ENCODE measurements at regions not wholly inside any gene's neighbourhood (a gene's known extent, or its start where the extent isn't known, plus 50 kb on each side); places are given as distances from the start of the nearest gene placed in this dataset.

DNA sequence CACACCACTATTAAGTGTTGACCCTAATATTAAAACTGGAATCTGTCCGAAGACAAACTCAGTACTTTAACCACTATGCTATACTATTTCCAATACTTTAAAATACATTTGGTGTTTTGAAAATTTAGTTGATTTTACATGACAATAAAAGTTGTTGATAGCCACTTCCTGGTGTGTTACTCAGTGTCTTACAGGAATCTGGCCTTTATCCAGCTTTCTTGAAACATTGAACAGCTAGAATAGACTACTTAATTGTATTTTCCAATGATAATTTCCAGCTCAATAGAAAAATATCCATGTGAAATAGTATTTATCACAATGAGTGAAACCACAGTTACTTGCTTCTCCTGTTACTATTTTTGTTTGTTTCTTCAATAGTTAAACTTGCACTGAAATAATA lies 369.6 kb upstream of the ADGRL4 start:
- CTCF ChIA-PET = no interaction called here

DNA sequence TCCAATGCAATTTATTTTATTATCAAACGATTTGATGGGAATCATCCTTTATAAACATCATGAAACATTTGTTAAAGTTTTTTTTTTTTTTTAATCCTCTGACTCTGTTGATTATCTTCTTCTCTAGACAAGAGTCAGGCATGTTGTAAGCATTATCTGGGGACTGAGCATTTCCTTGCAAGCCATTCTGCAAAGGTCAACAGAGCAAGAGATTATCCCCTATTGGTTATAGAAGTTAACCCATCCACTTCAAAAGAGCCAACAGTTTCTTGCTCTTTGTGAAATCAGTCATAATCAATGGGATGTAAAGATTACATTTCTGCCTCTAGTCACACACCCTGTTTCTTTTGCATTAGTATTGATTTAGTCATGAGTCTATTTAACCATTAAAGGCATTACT lies 368.8 kb upstream of the ADGRL4 start:
- ChIA-PET CTCF (no interaction called here), POLR2A (no interaction called here)
- Mint-ChIP-seq H3K4me3 (no peak overlapping the region), H3K27me3 (no peaks in the 10 kb centered on the region), H3K9me3 (no peaks in the 10 kb centered on the region), H3K27ac (no peak overlapping the region), H3K36me3 (ENCODE audit: low read depth) (no peaks in the 10 kb centered on the region), H3K4me1 (no peaks in the 10 kb centered on the region)
- DNase-seq = no peak
- ATAC-seq (ENCODE audit: low read depth) = no peak
- TF ChIP-seq, protein P1, sequence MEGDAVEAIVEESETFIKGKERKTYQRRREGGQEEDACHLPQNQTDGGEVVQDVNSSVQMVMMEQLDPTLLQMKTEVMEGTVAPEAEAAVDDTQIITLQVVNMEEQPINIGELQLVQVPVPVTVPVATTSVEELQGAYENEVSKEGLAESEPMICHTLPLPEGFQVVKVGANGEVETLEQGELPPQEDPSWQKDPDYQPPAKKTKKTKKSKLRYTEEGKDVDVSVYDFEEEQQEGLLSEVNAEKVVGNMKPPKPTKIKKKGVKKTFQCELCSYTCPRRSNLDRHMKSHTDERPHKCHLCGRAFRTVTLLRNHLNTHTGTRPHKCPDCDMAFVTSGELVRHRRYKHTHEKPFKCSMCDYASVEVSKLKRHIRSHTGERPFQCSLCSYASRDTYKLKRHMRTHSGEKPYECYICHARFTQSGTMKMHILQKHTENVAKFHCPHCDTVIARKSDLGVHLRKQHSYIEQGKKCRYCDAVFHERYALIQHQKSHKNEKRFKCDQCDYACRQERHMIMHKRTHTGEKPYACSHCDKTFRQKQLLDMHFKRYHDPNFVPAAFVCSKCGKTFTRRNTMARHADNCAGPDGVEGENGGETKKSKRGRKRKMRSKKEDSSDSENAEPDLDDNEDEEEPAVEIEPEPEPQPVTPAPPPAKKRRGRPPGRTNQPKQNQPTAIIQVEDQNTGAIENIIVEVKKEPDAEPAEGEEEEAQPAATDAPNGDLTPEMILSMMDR (IDR thresholded peaks at IDR 0.05) = no peak
- intact Hi-C loops (cut with micrococcal nuclease) = no loop called here

More for the DNA sequence above, 369.6 kb upstream of the ADGRL4 start:
- Mint-ChIP-seq H3K4me1 (no peaks in the 10 kb centered on the region), H3K27me3 (no peaks in the 10 kb centered on the region), H3K9me3 (no peaks in the 10 kb centered on the region), H3K27ac (no peak overlapping the region), H3K4me3 (no peak overlapping the region), H3K36me3 (ENCODE audit: low read depth) (no peaks in the 10 kb centered on the region)
- POLR2A ChIA-PET = no interaction called here
- DNase-seq = no peak
- TF ChIP-seq, protein P1 (IDR thresholded peaks at IDR 0.05) = no peak
- no peak for ATAC-seq (ENCODE audit: low read depth)
- intact Hi-C loops (cut with micrococcal nuclease) = no loop called here

DNA sequence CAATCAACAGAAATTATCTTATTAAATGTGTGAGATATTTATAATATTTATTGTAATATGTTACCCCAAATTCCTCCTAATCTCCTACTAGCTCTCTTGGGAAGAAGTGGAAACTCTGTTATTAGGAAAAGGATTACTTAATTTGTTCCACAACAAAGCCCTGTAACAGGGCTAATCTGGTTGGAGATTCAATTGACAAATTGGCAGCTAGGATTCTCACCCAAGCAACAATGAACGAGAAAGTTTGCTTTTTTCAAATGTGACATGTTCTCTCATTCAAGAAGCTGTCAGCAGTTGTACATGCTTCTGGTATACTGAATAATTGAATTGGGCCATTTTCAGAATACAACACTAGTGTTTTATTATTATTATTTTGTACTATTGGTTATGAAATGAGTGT lies 367.9 kb upstream of the ADGRL4 start:
- no peaks in the 10 kb centered on the region for H3K4me1 Mint-ChIP-seq
- intact Hi-C loops (cut with micrococcal nuclease) = no loop called here
- no peaks in the 10 kb centered on the region for H3K36me3 Mint-ChIP-seq (ENCODE audit: low read depth)
- ATAC-seq (ENCODE audit: low read depth) = no peak
- TF ChIP-seq, protein P1 (IDR thresholded peaks at IDR 0.05) = no peak
- no peak for DNase-seq
- no peak overlapping the region for H3K4me3 Mint-ChIP-seq
- POLR2A ChIA-PET = no interaction called here
- peaks cover under 1% of the 10 kb centered on the region for H3K9me3 Mint-ChIP-seq
- H3K27me3 Mint-ChIP-seq = no peaks in the 10 kb centered on the region
- CTCF ChIA-PET = no interaction called here
- no peak overlapping the region for H3K27ac Mint-ChIP-seq

DNA sequence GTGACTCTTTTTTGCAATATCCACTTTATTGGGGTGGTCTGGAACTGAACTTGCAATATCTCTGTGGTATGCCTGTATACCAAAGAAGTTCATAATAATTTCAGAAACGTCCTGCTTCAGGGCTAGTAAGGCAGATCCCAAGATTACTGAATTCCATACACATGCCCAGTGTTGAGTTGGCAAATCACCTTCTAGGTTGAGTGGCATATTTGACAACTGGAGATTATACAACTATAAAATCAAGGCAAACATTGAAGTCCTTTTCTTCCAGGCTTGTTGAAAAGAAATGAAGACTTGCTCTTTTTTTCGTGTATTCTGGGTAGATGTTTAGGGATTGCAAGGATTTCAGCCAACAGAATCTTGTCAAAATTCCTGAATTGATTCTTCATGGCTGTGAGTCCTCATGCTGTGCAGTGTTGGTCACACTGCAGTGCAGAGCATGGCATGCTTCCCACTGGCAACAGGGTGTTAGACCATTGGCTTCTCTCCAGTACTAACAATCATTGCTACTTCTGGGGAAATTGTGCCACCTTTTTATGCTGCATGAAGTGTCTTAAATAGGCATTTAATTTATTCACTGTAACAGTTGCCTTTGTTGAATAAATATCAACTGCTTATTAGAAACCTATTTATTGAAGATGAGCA lies 367.1 kb upstream of the ADGRL4 start:
- Mint-ChIP-seq H3K27ac (no peak overlapping the region), H3K36me3 (ENCODE audit: low read depth) (no peaks in the 10 kb centered on the region), H3K9me3 (peaks cover 3% of the 10 kb centered on the region), H3K27me3 (no peaks in the 10 kb centered on the region), H3K4me3 (no peak overlapping the region), H3K4me1 (no peaks in the 10 kb centered on the region)
- intact Hi-C loops (cut with micrococcal nuclease) = no loop called here
- DNase-seq (no peak), ATAC-seq (ENCODE audit: low read depth) (no peak)
- POLR2A ChIA-PET = no interaction called here
- TF ChIP-seq, protein P1 (IDR thresholded peaks at IDR 0.05) = no peak
- CTCF ChIA-PET = no interaction called here

DNA sequence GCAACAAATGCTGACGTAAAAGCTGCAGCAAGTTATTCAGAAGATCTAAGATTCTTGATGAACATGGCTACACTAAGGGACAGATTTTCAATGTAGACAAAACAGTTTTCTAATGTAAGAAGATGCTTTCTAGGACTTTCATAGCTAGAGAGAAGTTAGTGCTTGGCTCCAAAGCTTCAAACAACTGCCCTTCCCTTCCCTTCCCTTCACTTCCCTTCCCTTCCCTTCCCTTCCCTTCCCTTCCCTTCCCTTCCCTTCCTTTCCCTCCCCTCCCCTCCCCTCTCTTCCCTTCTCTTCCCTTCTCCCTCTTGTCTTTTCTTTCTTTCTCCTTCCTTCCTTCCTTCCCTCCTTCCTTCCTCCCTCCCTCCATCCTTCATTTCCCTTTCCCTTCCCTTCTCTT lies 365.3 kb upstream of the ADGRL4 start:
- no peak overlapping the region for H3K27ac Mint-ChIP-seq
- no peaks in the 10 kb centered on the region for H3K4me1 Mint-ChIP-seq
- H3K27me3 Mint-ChIP-seq = no peaks in the 10 kb centered on the region
- no peak for DNase-seq
- H3K4me3 Mint-ChIP-seq = no peak overlapping the region
- ChIA-PET POLR2A (no interaction called here), CTCF (no interaction called here)
- no peak for ATAC-seq (ENCODE audit: low read depth)
- no peaks in the 10 kb centered on the region for H3K36me3 Mint-ChIP-seq (ENCODE audit: low read depth)
- intact Hi-C loops (cut with micrococcal nuclease) = no loop called here
- peaks cover 3% of the 10 kb centered on the region for H3K9me3 Mint-ChIP-seq
- TF ChIP-seq, protein P1 (IDR thresholded peaks at IDR 0.05) = no peak
